ENCODE measurements at regions not wholly inside any gene's neighbourhood (a gene's known extent, or its start where the extent isn't known, plus 50 kb on each side); places are given as distances from the start of the nearest gene placed in this dataset.
A peak's percentile ranks its signal among the peaks of the same experiment; 100 is the strongest.

DNA sequence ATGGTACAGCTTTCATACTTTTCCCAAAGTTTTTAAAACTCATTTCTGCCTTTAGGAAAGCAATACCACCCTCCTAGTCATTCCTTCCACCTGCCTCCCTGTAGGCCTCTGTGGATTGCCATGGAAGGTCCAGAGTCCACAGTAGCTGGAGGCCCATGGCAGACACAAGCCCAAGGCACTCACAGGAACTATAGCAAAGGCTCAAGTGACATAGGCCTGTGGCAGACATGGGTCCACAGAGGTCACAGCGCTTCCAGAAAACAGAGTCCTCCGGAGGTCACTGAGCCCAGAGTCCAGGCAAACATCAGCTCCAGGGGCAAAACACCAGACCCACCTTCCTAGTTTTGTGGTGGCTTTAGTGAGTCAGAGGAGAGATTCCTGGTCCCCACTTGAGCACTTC is 147.6 kb upstream of the ATP6AP2 start (continued):
- TF ChIP-seq HNF4G (IDR thresholded peaks at IDR 0.05; ENCODE audit: borderline replicate concordance, low read depth, low read length) (peak; percentile 76), HNF4G (CRISPR knock-in tag; IDR thresholded peaks at IDR 0.05; ENCODE audit: borderline replicate concordance, low read depth) (peak; percentile 70; the same call in 1 of the 2 replicates), KDM6A (CRISPR knock-in tag; IDR thresholded peaks at IDR 0.05; ENCODE audit: low read depth) (peak; percentile 61), ZNF709 (CRISPR knock-in tag; IDR thresholded peaks at IDR 0.05) (no peak), ZNF501 (CRISPR knock-in tag; IDR thresholded peaks at IDR 0.05) (0 out of 2 replicates have a peak, but pooled peaks have one; percentile 23), NPAS2 (CRISPR knock-in tag; IDR thresholded peaks at IDR 0.05; ENCODE audit: borderline replicate concordance) (no peak), ELF1 (CRISPR knock-in tag; IDR thresholded peaks at IDR 0.05) (no peak), MBNL3 (CRISPR knock-in tag; conservative IDR thresholded peaks at IDR 0.05) (no peak), ZMYM2 (CRISPR knock-in tag; IDR thresholded peaks at IDR 0.05) (peak; percentile 91), PHB2 (IDR thresholded peaks at IDR 0.05; ENCODE audit: partially characterized antibody) (no peak), POGZ (CRISPR knock-in tag; IDR thresholded peaks at IDR 0.05) (peak; percentile 74), ZNF724P (CRISPR knock-in tag; IDR thresholded peaks at IDR 0.05; ENCODE audit: borderline replicate concordance) (no peak)
- TF ChIP-seq, protein P1, sequence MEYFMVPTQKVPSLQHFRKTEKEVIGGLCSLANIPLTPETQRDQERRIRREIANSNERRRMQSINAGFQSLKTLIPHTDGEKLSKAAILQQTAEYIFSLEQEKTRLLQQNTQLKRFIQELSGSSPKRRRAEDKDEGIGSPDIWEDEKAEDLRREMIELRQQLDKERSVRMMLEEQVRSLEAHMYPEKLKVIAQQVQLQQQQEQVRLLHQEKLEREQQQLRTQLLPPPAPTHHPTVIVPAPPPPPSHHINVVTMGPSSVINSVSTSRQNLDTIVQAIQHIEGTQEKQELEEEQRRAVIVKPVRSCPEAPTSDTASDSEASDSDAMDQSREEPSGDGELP (IDR thresholded peaks at IDR 0.05; ENCODE audit: borderline replicate concordance, low read depth) = no peak
- TF ChIP-seq, protein P2, sequence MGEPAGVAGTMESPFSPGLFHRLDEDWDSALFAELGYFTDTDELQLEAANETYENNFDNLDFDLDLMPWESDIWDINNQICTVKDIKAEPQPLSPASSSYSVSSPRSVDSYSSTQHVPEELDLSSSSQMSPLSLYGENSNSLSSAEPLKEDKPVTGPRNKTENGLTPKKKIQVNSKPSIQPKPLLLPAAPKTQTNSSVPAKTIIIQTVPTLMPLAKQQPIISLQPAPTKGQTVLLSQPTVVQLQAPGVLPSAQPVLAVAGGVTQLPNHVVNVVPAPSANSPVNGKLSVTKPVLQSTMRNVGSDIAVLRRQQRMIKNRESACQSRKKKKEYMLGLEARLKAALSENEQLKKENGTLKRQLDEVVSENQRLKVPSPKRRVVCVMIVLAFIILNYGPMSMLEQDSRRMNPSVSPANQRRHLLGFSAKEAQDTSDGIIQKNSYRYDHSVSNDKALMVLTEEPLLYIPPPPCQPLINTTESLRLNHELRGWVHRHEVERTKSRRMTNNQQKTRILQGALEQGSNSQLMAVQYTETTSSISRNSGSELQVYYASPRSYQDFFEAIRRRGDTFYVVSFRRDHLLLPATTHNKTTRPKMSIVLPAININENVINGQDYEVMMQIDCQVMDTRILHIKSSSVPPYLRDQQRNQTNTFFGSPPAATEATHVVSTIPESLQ (CRISPR knock-in tag; conservative IDR thresholded peaks at IDR 0.05) = no peak
- TF ChIP-seq, protein P3, sequence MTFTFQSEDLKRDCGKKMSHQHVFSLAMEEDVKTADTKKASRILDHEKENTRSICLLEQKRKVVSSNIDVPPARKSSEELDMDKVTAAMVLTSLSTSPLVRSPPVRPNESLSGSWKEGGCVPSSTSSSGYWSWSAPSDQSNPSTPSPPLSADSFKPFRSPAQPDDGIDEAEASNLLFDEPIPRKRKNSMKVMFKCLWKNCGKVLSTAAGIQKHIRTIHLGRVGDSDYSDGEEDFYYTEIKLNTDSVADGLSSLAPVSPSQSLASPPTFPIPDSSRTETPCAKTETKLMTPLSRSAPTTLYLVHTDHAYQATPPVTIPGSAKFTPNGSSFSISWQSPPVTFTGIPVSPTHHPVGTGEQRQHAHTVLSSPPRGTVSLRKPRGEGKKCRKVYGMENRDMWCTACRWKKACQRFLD (CRISPR knock-in tag; IDR thresholded peaks at IDR 0.05; ENCODE audit: borderline replicate concordance) = no peak
- TF ChIP-seq, protein P4, sequence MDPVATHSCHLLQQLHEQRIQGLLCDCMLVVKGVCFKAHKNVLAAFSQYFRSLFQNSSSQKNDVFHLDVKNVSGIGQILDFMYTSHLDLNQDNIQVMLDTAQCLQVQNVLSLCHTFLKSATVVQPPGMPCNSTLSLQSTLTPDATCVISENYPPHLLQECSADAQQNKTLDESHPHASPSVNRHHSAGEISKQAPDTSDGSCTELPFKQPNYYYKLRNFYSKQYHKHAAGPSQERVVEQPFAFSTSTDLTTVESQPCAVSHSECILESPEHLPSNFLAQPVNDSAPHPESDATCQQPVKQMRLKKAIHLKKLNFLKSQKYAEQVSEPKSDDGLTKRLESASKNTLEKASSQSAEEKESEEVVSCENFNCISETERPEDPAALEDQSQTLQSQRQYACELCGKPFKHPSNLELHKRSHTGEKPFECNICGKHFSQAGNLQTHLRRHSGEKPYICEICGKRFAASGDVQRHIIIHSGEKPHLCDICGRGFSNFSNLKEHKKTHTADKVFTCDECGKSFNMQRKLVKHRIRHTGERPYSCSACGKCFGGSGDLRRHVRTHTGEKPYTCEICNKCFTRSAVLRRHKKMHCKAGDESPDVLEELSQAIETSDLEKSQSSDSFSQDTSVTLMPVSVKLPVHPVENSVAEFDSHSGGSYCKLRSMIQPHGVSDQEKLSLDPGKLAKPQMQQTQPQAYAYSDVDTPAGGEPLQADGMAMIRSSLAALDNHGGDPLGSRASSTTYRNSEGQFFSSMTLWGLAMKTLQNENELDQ (CRISPR knock-in tag; IDR thresholded peaks at IDR 0.05; ENCODE audit: borderline replicate concordance) = no peak
- TF ChIP-seq, protein P5, sequence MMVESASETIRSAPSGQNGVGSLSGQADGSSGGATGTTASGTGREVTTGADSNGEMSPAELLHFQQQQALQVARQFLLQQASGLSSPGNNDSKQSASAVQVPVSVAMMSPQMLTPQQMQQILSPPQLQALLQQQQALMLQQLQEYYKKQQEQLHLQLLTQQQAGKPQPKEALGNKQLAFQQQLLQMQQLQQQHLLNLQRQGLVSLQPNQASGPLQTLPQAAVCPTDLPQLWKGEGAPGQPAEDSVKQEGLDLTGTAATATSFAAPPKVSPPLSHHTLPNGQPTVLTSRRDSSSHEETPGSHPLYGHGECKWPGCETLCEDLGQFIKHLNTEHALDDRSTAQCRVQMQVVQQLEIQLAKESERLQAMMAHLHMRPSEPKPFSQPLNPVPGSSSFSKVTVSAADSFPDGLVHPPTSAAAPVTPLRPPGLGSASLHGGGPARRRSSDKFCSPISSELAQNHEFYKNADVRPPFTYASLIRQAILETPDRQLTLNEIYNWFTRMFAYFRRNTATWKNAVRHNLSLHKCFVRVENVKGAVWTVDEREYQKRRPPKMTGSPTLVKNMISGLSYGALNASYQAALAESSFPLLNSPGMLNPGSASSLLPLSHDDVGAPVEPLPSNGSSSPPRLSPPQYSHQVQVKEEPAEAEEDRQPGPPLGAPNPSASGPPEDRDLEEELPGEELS (CRISPR knock-in tag; IDR thresholded peaks at IDR 0.05) = 0 out of 2 replicates have a peak, but pooled peaks have one; percentile 13
- TF ChIP-seq, protein P6, sequence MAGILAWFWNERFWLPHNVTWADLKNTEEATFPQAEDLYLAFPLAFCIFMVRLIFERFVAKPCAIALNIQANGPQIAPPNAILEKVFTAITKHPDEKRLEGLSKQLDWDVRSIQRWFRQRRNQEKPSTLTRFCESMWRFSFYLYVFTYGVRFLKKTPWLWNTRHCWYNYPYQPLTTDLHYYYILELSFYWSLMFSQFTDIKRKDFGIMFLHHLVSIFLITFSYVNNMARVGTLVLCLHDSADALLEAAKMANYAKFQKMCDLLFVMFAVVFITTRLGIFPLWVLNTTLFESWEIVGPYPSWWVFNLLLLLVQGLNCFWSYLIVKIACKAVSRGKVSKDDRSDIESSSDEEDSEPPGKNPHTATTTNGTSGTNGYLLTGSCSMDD (CRISPR knock-in tag; IDR thresholded peaks at IDR 0.05) = no peak
- TF ChIP-seq, protein P7, sequence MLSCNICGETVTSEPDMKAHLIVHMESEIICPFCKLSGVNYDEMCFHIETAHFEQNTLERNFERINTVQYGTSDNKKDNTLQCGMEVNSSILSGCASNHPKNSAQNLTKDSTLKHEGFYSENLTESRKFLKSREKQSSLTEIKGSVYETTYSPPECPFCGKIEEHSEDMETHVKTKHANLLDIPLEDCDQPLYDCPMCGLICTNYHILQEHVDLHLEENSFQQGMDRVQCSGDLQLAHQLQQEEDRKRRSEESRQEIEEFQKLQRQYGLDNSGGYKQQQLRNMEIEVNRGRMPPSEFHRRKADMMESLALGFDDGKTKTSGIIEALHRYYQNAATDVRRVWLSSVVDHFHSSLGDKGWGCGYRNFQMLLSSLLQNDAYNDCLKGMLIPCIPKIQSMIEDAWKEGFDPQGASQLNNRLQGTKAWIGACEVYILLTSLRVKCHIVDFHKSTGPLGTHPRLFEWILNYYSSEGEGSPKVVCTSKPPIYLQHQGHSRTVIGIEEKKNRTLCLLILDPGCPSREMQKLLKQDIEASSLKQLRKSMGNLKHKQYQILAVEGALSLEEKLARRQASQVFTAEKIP (CRISPR knock-in tag; IDR thresholded peaks at IDR 0.05; ENCODE audit: borderline replicate concordance) = no peak

All from HepG2 (cell line).